ENCODE measurements at regions not wholly inside any gene's neighbourhood (a gene's known extent, or its start where the extent isn't known, plus 50 kb on each side); places are given as distances from the start of the nearest gene placed in this dataset.

DNA sequence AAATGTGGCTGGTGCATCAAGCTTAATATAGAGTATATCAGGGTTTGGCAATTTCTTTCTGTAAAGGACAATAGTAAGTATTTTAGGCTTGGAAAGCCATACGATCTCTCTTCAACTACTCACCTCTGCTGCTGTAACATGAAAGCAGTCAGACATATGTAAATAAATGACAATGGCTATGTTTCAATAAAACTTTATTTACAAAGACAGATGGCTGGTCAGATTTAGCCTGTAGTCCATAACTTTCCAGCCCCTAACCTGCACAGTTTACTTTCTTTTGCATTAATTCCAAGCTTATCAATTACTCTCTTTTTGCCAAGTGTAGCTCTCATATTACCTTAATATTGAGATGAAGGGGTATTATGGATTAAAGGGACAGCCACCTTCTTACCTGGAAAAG, 83.1 kb downstream of the LRATD1 start:
- FAIRE-seq = no peak
- in situ Hi-C loops (cut with MboI) (no loop called here), intact Hi-C loops (cut with micrococcal nuclease) (no loop called here)
- Histone ChIP-seq H3K27ac (ENCODE audit: extremely low read depth, low read depth, low read length) (no peak overlapping the region), H3K9ac (ENCODE audit: insufficient read depth in 1 of 2, low read depth in 2 of 2, low read length in 2 of 2) (no peak overlapping the region), H3K4me3 (no peak overlapping the region), H4K20me1 (replicated peaks; ENCODE audit: control insufficient read depth, insufficient read depth, low read length) (no peaks in the 10 kb centered on the region), H3K27me3 (ENCODE audit: control insufficient read depth in 2 of 2, insufficient read depth in 2 of 2, low read length in 2 of 2) (no peaks in the 10 kb centered on the region), H3K36me3 (ENCODE audit: control insufficient read depth, insufficient read depth, low read length) (no peaks in the 10 kb centered on the region), H3K9me3 (replicated peaks; ENCODE audit: control insufficient read depth, insufficient read depth, low read depth, low read length) (0 out of 2 replicates have a peak, but pooled peaks cover 2% of the 10 kb centered on the region), H3K4me1 (replicated peaks in 1 of 2; ENCODE audit: control insufficient read depth in 2 of 2, insufficient read depth in 2 of 2, low read length in 2 of 2) (peaks cover 0 to 11% of the 10 kb centered on the region in 2 experiments; a peak in 2 of 5 replicates), H3K4me2 (ENCODE audit: insufficient read depth, low read length) (no peak overlapping the region), H3K9me1 (ENCODE audit: control insufficient read depth, insufficient read depth, low read length) (no peaks in the 10 kb centered on the region), H2AFZ (ENCODE audit: low read depth, low read length) (no peak overlapping the region), H3K79me2 (ENCODE audit: control insufficient read depth, insufficient read depth, low read length) (no peaks in the 10 kb centered on the region)
- ChIA-PET CTCF (ENCODE audit: low intra/inter-chr PET ratio) (no interaction called here), POLR2A (interaction anchor here (0.9 kb wide), 1 partner anchor 80 kb away, joined by 4 read pairs; no protein-coding TSS in a partner anchor)
- WGBS (ENCODE audit: insufficient coverage, low coverage, missing lambda C conversion rate) = 21% methylated on average over 1 of the region's 1 CpG
- BruUV-seq (replicated peaks) = no TSS peak
- ATAC-seq = no peak
- no peak for DNase-seq (ENCODE audit: extremely low read depth in 1 of 4, low spot score in 3 of 4)
- TF ChIP-seq ZNF232 (CRISPR knock-in tag; IDR thresholded peaks at IDR 0.05) = no peak
- TF ChIP-seq, protein P1, sequence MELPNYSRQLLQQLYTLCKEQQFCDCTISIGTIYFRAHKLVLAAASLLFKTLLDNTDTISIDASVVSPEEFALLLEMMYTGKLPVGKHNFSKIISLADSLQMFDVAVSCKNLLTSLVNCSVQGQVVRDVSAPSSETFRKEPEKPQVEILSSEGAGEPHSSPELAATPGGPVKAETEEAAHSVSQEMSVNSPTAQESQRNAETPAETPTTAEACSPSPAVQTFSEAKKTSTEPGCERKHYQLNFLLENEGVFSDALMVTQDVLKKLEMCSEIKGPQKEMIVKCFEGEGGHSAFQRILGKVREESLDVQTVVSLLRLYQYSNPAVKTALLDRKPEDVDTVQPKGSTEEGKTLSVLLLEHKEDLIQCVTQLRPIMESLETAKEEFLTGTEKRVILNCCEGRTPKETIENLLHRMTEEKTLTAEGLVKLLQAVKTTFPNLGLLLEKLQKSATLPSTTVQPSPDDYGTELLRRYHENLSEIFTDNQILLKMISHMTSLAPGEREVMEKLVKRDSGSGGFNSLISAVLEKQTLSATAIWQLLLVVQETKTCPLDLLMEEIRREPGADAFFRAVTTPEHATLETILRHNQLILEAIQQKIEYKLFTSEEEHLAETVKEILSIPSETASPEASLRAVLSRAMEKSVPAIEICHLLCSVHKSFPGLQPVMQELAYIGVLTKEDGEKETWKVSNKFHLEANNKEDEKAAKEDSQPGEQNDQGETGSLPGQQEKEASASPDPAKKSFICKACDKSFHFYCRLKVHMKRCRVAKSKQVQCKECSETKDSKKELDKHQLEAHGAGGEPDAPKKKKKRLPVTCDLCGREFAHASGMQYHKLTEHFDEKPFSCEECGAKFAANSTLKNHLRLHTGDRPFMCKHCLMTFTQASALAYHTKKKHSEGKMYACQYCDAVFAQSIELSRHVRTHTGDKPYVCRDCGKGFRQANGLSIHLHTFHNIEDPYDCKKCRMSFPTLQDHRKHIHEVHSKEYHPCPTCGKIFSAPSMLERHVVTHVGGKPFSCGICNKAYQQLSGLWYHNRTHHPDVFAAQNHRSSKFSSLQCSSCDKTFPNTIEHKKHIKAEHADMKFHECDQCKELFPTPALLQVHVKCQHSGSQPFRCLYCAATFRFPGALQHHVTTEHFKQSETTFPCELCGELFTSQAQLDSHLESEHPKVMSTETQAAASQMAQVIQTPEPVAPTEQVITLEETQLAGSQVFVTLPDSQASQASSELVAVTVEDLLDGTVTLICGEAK (IDR thresholded peaks at IDR 0.05) = peak; percentile 92
- TF ChIP-seq, protein P1 (CRISPR knock-in tag; IDR thresholded peaks at IDR 0.05) = 0 out of 2 replicates have a peak, but pooled peaks have one; percentile 33

Data from K562 (cell line).